SJSA1 (cell line): ENCODE measurements at regions not wholly inside any gene's neighbourhood (a gene's known extent, or its start where the extent isn't known, plus 50 kb on each side); places are given as distances from the start of the nearest gene placed in this dataset.

Experiments
- DNase-seq, 2 experiments: peaks; one replicate each; pipeline ENCODE4 v3.0.0-alpha.2; 2015 to 2020; ENCODE audit warnings: low spot score in 2 of 2, low read depth in 1 of 2
- H3K27ac ChIP-seq: fragments of 250-450 bp; sonication (Bioruptor Pico); 2 replicates; pipeline ENCODE4 v1.5.1; 2020; ENCODE audit warnings: mild to moderate bottlenecking, moderate library complexity
- H3K27me3 ChIP-seq: fragments of 250-450 bp; sonication (Bioruptor Pico); replicated peaks from 2 replicates; pipeline ENCODE4 v1.5.1; 2020; ENCODE audit warnings: mild to moderate bottlenecking, moderate library complexity
- H3K36me3 ChIP-seq: fragments of 250-450 bp; sonication (Bioruptor Pico); 2 replicates; pipeline ENCODE4 v1.5.1; 2020; ENCODE audit warnings: mild to moderate bottlenecking
- H3K4me1 ChIP-seq: fragments of 250-450 bp; sonication (Bioruptor Pico); replicated peaks from 2 replicates; pipeline ENCODE4 v1.6.1; 2021; ENCODE audit warnings: mild to moderate bottlenecking
- H3K4me3 ChIP-seq: fragments of 250-450 bp; sonication (Bioruptor Pico); 2 replicates; pipeline ENCODE4 v1.5.1; 2020; ENCODE audit warnings: mild to moderate bottlenecking
- H3K9me3 ChIP-seq: fragments of 250-450 bp; sonication (Bioruptor Pico); replicated peaks from 2 replicates; pipeline ENCODE4 v1.5.1; 2020; ENCODE audit warnings: mild to moderate bottlenecking

- no peaks in the 10 kb centered on the region for H3K27me3 ChIP-seq
- H3K4me3 ChIP-seq, result no peak overlapping the region
- H3K4me1 ChIP-seq, result no peaks in the 10 kb centered on the region
- DNase-seq, result no peak
- no peaks in the 10 kb centered on the region for H3K9me3 ChIP-seq
- H3K27ac ChIP-seq, result no peak overlapping the region
- no peaks in the 10 kb centered on the region for H3K36me3 ChIP-seq
Observed at GRCh38 chr12:92452763-92453162, 250.0 kb upstream of the PLEKHG7 start.

- Histone ChIP-seq H3K27me3 (no peaks in the 10 kb centered on the region), H3K36me3 (no peaks in the 10 kb centered on the region), H3K4me1 (no peaks in the 10 kb centered on the region), H3K27ac (no peak overlapping the region), H3K9me3 (no peaks in the 10 kb centered on the region), H3K4me3 (no peak overlapping the region)
- DNase-seq, result no peak
Observed at GRCh38 chr12:92446083-92446460, 256.7 kb upstream of the PLEKHG7 start.

DNA sequence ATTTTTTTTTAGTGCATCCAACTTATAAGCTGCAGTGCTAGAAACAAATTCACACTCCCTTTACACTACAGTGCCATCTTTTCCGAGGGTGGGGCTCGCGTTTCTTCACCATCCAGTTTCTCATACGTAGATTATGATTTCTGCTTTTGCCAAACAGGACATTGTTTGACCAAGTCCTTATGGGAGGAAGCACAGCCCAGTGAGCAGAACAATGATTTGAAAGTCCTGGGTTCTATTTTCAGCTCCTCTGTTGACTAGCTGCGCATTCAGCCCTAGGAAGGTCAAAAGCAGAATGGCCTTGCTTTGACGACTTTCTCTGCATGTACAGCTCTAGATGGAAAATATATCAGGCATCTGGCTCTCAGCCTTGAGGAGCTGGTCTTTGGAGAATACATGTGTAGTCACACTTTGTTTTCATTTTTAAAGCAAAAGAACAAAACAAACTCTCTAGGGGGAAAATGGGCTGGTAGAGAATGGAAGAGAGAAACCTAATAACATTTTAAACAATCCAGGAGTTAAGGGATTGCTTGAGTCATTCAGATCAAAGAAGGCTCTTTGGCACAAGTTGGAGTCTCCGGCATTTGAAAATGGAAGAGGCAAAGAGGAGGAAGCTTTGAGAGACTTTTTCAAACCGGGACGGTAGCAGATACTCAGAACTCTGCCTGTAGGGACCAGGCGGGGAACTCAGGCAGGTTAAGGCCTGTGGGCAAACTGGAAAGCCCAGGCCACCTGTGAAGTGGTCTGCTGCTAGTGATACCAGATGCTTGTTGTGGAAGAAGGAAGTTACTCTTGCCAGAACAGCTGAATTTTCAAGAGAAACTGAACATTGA lies 257.3 kb upstream of the PLEKHG7 start:
- Histone ChIP-seq H3K27me3 (no peaks in the 10 kb centered on the region), H3K27ac (no peak overlapping the region), H3K9me3 (no peaks in the 10 kb centered on the region), H3K4me3 (no peak overlapping the region), H3K4me1 (no peaks in the 10 kb centered on the region), H3K36me3 (no peaks in the 10 kb centered on the region)
- no peak for DNase-seq

- no peak for DNase-seq
- H3K36me3 ChIP-seq, result no peaks in the 10 kb centered on the region
- no peaks in the 10 kb centered on the region for H3K9me3 ChIP-seq
- no peaks in the 10 kb centered on the region for H3K4me1 ChIP-seq
- no peaks in the 10 kb centered on the region for H3K27me3 ChIP-seq
- no peak overlapping the region for H3K27ac ChIP-seq
- H3K4me3 ChIP-seq, result no peak overlapping the region
Observed at GRCh38 chr12:92444763-92445162, 258.0 kb upstream of the PLEKHG7 start.

GRCh38 chr12:92442782-92443181 lies 260.0 kb upstream of the PLEKHG7 start:
- DNase-seq, result no peak
- no peaks in the 10 kb centered on the region for H3K4me1 ChIP-seq
- H3K27me3 ChIP-seq, result no peaks in the 10 kb centered on the region
- no peak overlapping the region for H3K4me3 ChIP-seq
- no peaks in the 10 kb centered on the region for H3K36me3 ChIP-seq
- no peaks in the 10 kb centered on the region for H3K9me3 ChIP-seq
- no peak overlapping the region for H3K27ac ChIP-seq

- no peak overlapping the region for H3K27ac ChIP-seq
- no peaks in the 10 kb centered on the region for H3K27me3 ChIP-seq
- H3K9me3 ChIP-seq, result no peaks in the 10 kb centered on the region
- no peak overlapping the region for H3K4me3 ChIP-seq
- H3K4me1 ChIP-seq, result no peaks in the 10 kb centered on the region
- DNase-seq, result no peak
- H3K36me3 ChIP-seq, result no peaks in the 10 kb centered on the region
Observed at GRCh38 chr12:92440072-92440471, 262.7 kb upstream of the PLEKHG7 start.

GRCh38 chr12:92439420-92439805 lies 263.4 kb upstream of the PLEKHG7 start:
- Histone ChIP-seq H3K4me3 (no peak overlapping the region), H3K27ac (no peak overlapping the region), H3K27me3 (no peaks in the 10 kb centered on the region), H3K4me1 (no peaks in the 10 kb centered on the region), H3K9me3 (no peaks in the 10 kb centered on the region), H3K36me3 (no peaks in the 10 kb centered on the region)
- no peak for DNase-seq

DNA sequence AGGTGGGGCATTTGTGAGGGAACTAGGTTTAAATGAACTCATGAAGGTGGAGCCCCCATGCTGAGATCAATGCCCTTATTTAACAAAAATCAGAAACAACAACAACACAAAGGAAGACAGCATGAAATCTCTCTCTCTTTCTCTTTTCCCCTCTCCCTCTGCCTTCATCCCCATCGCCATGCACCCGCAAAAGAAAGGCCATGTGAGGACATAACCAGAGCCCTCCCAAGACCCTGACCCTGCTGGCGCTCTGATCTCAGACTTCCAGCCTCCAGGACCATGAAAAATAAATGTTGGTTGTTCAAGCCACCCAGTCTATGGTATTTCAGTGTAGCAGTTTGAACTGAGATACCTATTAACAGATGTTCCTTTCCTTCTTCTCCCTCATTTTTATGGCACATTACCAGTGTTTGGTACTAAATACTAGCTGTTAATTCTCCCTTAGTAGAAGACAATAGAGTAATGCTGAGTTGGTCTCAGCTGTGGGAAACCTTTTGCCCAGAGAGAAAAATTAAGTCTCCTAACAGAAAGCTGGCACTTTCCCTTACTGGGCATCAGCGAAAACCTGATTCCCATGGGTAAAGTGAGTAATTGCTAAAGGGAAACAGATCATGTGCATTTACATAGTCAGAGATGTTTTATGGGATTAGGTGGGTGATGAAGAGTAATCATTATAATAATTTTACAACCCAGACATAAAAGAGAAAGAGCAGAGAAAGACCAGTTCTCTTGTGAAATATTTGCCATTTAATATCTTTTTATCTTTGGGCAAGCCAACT lies 264.0 kb upstream of the PLEKHG7 start:
- DNase-seq, result no peak
- Histone ChIP-seq H3K9me3 (no peaks in the 10 kb centered on the region), H3K27me3 (no peaks in the 10 kb centered on the region), H3K4me1 (no peaks in the 10 kb centered on the region), H3K4me3 (no peak overlapping the region), H3K27ac (no peak overlapping the region), H3K36me3 (no peaks in the 10 kb centered on the region)

GRCh38 chr12:92437452-92437851 lies 265.3 kb upstream of the PLEKHG7 start:
- H3K9me3 ChIP-seq, result no peaks in the 10 kb centered on the region
- H3K4me1 ChIP-seq, result no peaks in the 10 kb centered on the region
- no peak overlapping the region for H3K4me3 ChIP-seq
- no peaks in the 10 kb centered on the region for H3K36me3 ChIP-seq
- no peak overlapping the region for H3K27ac ChIP-seq
- DNase-seq, result no peak
- H3K27me3 ChIP-seq, result no peaks in the 10 kb centered on the region

DNA sequence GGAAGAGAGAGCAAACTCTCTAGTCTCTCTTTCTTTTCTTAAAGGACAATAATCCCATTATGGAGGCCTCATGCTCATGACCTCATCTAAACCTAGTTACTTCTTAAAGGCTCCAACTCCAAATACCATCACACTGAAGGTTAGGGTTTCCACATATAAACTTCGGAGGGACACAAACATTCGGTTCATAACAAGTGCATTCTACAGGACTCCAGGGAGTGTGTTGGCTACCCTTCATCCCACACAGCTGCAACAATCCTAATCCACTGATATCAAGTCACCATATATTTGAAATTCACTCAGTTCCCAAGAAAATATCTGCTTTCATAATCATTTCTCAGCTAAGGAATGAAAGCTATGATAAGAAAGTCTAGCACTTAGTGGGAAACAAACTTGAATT lies 265.9 kb upstream of the PLEKHG7 start:
- no peak overlapping the region for H3K4me3 ChIP-seq
- H3K36me3 ChIP-seq, result no peaks in the 10 kb centered on the region
- no peaks in the 10 kb centered on the region for H3K9me3 ChIP-seq
- no peaks in the 10 kb centered on the region for H3K4me1 ChIP-seq
- H3K27me3 ChIP-seq, result no peaks in the 10 kb centered on the region
- no peak overlapping the region for H3K27ac ChIP-seq
- DNase-seq, result no peak

DNA sequence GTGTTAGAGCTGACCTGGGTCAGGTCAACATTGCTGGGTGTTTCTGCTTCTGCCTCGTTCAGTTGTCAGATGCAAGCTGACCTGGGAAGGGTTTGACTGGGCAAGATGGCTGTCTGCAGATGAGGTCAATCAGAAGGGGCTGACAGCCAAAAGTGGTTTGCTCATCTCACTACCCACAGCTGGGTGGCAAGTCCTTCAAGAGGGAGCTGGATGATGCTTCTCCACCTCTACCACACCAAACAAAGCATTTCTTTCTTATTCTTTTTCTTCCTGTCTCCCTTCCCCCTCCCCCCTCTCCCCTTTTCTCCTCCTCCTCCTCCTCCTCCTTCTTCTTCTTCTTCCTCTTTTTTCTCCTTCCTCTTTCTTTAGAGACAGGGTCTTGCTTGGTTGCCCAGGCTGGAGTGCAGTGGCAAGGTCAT lies 268.2 kb upstream of the PLEKHG7 start:
- Histone ChIP-seq H3K27ac (no peak overlapping the region), H3K9me3 (no peaks in the 10 kb centered on the region), H3K4me1 (no peaks in the 10 kb centered on the region), H3K36me3 (no peaks in the 10 kb centered on the region), H3K4me3 (no peak overlapping the region), H3K27me3 (no peaks in the 10 kb centered on the region)
- DNase-seq, result no peak

- Histone ChIP-seq H3K27ac (no peak overlapping the region), H3K4me1 (no peaks in the 10 kb centered on the region), H3K36me3 (no peaks in the 10 kb centered on the region), H3K4me3 (no peak overlapping the region), H3K9me3 (no peaks in the 10 kb centered on the region), H3K27me3 (no peaks in the 10 kb centered on the region)
- DNase-seq, result no peak
Observed at GRCh38 chr12:92432724-92433441, 269.9 kb upstream of the PLEKHG7 start.

DNA sequence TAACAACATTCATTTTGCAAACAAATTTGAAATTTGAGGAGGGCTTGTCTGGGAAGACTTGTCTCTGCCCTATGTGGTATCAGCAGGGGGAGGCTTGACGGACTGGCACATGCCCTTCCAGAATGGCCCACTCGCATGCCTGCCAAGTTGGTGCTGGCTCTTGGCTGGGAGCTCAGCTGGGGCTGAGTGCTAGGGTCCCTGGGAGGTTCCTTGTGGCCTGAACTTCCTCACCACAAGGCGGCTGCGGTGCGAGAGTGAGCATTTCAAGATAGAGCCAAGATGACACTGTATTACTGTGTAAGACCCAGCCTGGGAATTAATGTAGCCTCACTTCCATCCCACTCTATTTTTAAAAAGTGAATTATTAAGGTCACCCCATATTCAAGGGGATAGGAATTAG lies 271.6 kb upstream of the PLEKHG7 start:
- Histone ChIP-seq H3K4me3 (no peak overlapping the region), H3K27ac (no peak overlapping the region)
- DNase-seq, result no peak

GRCh38 chr12:92426332-92426731 lies 276.5 kb upstream of the PLEKHG7 start:
- Histone ChIP-seq H3K36me3 (no peaks in the 10 kb centered on the region), H3K4me1 (no peaks in the 10 kb centered on the region), H3K4me3 (no peak overlapping the region), H3K27me3 (no peaks in the 10 kb centered on the region), H3K27ac (no peak overlapping the region), H3K9me3 (no peaks in the 10 kb centered on the region)
- DNase-seq, result no peak

More for the DNA sequence above, 271.6 kb upstream of the PLEKHG7 start:
- Histone ChIP-seq H3K27me3 (no peaks in the 10 kb centered on the region), H3K4me1 (no peaks in the 10 kb centered on the region), H3K9me3 (no peaks in the 10 kb centered on the region), H3K36me3 (no peaks in the 10 kb centered on the region)
